Thoracic aorta (tissue), 2 donors: ENCODE measurements at regions not wholly inside any gene's neighbourhood (a gene's known extent, or its start where the extent isn't known, plus 50 kb on each side); places are given as distances from the start of the nearest gene placed in this dataset.

Source experiments
- ATAC-seq: fragments of 150-250 bp; one replicate; pipeline ENCODE4 v1.8.0; 2017; ENCODE audit warnings: low read depth; ENCODE audit not compliant: insufficient number of reproducible peaks, low FRiP score
- DNase-seq: peaks from one replicate; pipeline ENCODE4 v3.0.0-alpha.2; 2020; ENCODE audit warnings: low spot score
- H3K27ac ChIP-seq, 2 donors: fragments of 200-600 bp; sonication (generic); 1 replicate in 1 of 2; 2 replicates in 1 of 2; pipeline ENCODE4 v1.5.1; 2016; ENCODE audit warnings: mild to moderate bottlenecking in 2 of 2, moderate library complexity in 2 of 2
- H3K27me3 ChIP-seq: fragments of 200-600 bp; sonication (generic); replicated peaks from 2 replicates; pipeline ENCODE4 v1.6.0; 2016; ENCODE audit warnings: mild to moderate bottlenecking; ENCODE audit not compliant: insufficient read depth
- H3K36me3 ChIP-seq: fragments of 200-600 bp; sonication (generic); one replicate; pipeline ENCODE4 v1.5.1; 2016
- H3K4me1 ChIP-seq, 2 donors: fragments of 200-600 bp; sonication (generic); 1 replicate in 1 of 2; 2 replicates in 1 of 2; pipeline versions ENCODE4 v1.5.1 to v1.6.0; 2016; ENCODE audit warnings: low read depth in 2 of 2, mild to moderate bottlenecking in 1 of 2; ENCODE audit not compliant: control insufficient read depth in 1 of 2
- H3K4me3 ChIP-seq: fragments of 200-600 bp; sonication (generic); 2 replicates; pipeline ENCODE4 v1.5.1; 2016; ENCODE audit warnings: mild to moderate bottlenecking
- H3K9me3 ChIP-seq: fragments of 200-600 bp; sonication (generic); 2 replicates; pipeline ENCODE4 v1.5.1; 2016
- TF ChIP-seq, protein P1 (sequence below): fragments of 200-600 bp; sonication (generic); IDR thresholded peaks from one replicate; pipeline ENCODE4 v1.5.1; 2019; ENCODE audit warnings: antibody characterized with exemption

DNA sequence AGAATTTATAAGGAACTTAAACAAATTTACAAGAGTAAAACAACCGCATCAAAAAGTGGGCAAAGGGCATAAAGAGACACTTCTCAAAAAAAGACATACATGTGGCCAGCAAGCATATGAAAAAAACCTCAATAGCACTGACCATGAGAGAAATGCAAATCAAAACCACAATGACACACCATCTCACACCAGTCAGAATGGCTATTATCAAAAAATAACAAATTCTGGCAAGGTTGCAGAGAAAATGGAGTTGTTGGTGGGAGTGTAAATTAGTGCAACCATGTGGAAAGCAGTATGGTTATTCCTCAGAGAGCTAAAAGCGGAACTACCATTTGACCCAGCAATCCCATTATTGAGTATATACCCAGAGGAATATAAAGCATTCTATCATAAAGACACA is 866.8 kb upstream of the TENM4 start:
- Histone ChIP-seq H3K4me1 (no peaks in the 10 kb centered on the region), H3K36me3 (no peaks in the 10 kb centered on the region), H3K27ac (no peak overlapping the region), H3K9me3 (no peaks in the 10 kb centered on the region), H3K27me3 (no peaks in the 10 kb centered on the region), H3K4me3 (no peak overlapping the region)
- DNase-seq = no peak
- no peak for ATAC-seq
- TF ChIP-seq, protein P1, sequence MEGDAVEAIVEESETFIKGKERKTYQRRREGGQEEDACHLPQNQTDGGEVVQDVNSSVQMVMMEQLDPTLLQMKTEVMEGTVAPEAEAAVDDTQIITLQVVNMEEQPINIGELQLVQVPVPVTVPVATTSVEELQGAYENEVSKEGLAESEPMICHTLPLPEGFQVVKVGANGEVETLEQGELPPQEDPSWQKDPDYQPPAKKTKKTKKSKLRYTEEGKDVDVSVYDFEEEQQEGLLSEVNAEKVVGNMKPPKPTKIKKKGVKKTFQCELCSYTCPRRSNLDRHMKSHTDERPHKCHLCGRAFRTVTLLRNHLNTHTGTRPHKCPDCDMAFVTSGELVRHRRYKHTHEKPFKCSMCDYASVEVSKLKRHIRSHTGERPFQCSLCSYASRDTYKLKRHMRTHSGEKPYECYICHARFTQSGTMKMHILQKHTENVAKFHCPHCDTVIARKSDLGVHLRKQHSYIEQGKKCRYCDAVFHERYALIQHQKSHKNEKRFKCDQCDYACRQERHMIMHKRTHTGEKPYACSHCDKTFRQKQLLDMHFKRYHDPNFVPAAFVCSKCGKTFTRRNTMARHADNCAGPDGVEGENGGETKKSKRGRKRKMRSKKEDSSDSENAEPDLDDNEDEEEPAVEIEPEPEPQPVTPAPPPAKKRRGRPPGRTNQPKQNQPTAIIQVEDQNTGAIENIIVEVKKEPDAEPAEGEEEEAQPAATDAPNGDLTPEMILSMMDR = no peak

DNA sequence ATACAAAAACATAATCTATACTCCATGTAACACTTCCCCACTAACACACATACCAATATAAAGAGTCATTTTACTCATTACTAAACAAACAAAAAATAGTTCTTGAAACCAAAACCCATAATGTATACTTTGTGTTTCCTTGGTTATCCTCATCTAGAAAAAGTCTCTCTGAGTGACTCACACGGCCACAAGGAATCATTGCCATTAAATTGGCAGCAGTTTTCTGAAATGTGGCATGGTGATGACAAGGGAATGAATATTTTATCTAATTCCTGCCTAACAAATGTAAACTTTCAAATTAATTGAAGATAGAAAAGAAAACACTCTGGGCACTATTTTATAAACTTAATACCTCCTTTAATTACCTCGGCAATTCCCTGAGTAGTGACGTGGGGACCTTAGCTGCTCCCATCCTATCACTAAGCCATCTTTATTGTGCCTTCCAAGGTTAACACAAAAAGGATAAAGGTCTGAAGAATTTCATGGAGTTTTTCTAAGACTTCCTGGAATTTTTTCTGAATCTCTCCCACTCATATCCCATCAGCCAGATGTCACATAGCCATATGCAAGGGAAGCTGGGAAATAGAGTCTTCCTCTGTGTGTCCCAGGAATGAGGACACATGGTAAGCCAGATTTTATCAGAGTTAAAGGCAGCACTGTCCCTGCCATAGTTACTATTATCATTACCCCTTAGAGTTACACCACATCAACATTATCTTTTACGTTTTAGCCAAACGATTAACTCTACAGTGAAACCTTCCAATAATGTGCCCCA is 857.2 kb upstream of the TENM4 start:
- DNase-seq (no peak), ATAC-seq (no peak)
- Histone ChIP-seq H3K27me3 (no peaks in the 10 kb centered on the region), H3K9me3 (no peaks in the 10 kb centered on the region), H3K36me3 (no peaks in the 10 kb centered on the region), H3K4me1 (no peaks in the 10 kb centered on the region), H3K4me3 (no peak overlapping the region), H3K27ac (no peak overlapping the region)
- TF ChIP-seq, protein P1 = no peak

DNA sequence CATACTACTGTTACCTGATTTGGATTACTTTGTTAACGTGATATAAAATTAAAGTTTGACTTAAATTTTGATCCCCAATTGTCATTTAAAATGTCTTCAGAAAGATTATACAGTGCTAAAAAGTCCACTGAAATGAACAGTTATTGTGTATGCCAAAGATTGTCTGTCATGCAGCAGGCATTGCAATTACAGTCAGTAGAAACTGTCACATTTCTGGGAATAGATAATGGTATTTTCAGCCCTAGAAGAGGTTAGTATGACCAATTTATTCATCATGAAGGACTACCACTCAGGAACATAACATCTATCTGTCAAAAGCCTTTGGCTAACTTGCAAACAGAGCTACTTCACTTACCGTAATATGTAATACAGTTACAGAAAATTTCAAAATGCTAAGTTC is 852.5 kb upstream of the TENM4 start:
- H3K36me3 ChIP-seq = no peaks in the 10 kb centered on the region
- H3K4me1 ChIP-seq = no peaks in the 10 kb centered on the region
- ATAC-seq (no peak), DNase-seq (no peak)
- no peak overlapping the region for H3K27ac ChIP-seq
- H3K9me3 ChIP-seq = no peaks in the 10 kb centered on the region
- no peak overlapping the region for H3K4me3 ChIP-seq
- TF ChIP-seq, protein P1 = no peak
- H3K27me3 ChIP-seq = no peaks in the 10 kb centered on the region

DNA sequence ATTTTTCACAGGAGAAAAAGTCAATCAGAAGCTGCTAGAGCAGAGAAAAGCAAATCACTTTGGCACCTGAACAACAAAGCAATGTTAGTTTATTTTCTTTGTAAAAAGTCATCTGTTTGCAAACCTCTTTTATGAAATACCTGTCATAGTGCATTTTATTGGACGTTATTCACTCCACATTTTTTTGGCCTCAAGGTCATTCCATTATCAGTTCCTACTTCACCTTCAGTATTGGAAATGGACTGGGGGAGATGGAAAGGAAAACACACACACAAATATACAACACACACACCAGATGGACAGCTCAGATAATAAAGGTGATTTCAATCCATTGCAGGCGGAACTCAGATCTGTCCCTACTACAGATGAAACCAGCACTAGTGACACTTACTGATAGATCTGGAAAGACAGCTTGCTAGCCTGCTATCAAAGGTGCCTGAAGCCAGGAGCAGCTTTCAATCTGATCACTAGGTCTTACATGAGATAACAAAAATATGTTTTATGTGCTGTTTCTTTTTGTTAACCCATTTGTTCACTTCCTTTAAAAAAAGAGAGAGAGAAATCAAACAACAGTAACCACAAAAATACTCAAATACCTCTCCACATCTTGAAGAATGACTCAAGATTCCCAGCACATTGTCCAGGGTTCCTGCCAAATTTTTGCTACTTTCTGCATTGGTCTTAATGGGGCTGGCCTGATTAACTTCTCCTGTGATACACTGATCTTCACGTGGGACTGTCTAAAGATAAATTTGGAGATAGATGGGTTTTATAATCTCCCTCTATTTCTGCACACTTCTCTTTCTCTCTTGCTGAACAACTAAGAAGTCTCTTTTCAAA is 844.3 kb upstream of the TENM4 start:
- no peak overlapping the region for H3K4me3 ChIP-seq
- H3K27ac ChIP-seq = no peak overlapping the region
- no peak for ATAC-seq

DNA sequence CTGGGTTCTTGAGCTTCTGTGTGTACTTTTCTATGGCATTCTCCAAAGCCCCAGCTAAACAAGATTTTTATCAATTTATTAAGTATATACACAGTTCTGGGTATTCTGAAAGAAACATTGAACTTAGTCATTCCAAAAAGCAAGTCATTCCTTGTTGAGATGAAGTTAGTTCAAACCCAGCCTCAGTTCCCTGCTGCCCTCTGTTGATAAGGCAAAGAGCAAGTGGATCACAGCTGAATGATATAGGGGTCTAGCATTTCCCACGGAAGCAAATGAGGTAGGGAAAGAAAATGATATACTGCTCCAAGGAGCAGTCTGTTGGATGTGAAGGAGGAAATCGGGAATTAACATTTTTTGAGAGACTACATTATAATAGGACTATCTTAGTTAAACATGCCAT is 841.8 kb upstream of the TENM4 start:
- Histone ChIP-seq H3K36me3 (no peaks in the 10 kb centered on the region), H3K27me3 (no peaks in the 10 kb centered on the region), H3K9me3 (no peaks in the 10 kb centered on the region), H3K4me3 (no peak overlapping the region), H3K4me1 (peaks cover 0 to 8% of the 10 kb centered on the region in 2 donors), H3K27ac (no peak overlapping the region)
- DNase-seq (no peak), ATAC-seq (no peak)
- TF ChIP-seq, protein P1 = no peak

More for the DNA sequence above, 844.3 kb upstream of the TENM4 start:
- DNase-seq = no peak
- TF ChIP-seq, protein P1 = no peak
- H3K9me3 ChIP-seq = no peaks in the 10 kb centered on the region
- H3K36me3 ChIP-seq = no peaks in the 10 kb centered on the region
- no peaks in the 10 kb centered on the region for H3K27me3 ChIP-seq
- H3K4me1 ChIP-seq = peaks cover 0 to 8% of the 10 kb centered on the region in 2 donors
